ENCODE measurements at regions not wholly inside any gene's neighbourhood (a gene's known extent, or its start where the extent isn't known, plus 50 kb on each side); places are given as distances from the start of the nearest gene placed in this dataset.

DNA sequence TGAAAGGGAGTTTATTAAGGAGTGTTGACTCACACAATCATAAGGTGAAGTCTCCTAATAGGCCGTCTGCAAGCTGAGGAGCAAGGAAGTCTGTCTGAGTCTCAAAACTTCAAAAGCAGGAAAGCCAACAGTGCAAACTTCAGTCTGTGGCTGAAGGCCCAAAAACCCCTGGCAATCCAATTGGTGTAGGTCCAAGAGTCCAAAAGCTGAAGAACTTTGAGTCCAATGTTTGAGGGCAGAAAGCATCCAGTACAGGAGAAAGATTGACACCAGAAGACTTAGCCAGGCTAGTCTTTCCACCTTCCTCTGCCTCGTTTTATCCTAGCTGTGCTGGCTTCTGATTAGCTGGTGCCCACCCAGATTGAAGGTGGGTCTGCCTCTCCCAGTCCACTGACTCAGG is 535.2 kb downstream of the ARAP2 start:
- TF ChIP-seq CTCF (conservative IDR thresholded peaks at IDR 0.05 in 1 of 2, IDR thresholded peaks at IDR 0.05 in 1 of 2; ENCODE audit: low read depth in 1 of 2, low read length in 2 of 2) (no peak), EZH2 (IDR thresholded peaks at IDR 0.05; ENCODE audit: low read length, missing control alignments) (no peak)

Measured in fibroblast of lung (primary cell).